ENCODE measurements at regions not wholly inside any gene's neighbourhood (a gene's known extent, or its start where the extent isn't known, plus 50 kb on each side); places are given as distances from the start of the nearest gene placed in this dataset.

DNA sequence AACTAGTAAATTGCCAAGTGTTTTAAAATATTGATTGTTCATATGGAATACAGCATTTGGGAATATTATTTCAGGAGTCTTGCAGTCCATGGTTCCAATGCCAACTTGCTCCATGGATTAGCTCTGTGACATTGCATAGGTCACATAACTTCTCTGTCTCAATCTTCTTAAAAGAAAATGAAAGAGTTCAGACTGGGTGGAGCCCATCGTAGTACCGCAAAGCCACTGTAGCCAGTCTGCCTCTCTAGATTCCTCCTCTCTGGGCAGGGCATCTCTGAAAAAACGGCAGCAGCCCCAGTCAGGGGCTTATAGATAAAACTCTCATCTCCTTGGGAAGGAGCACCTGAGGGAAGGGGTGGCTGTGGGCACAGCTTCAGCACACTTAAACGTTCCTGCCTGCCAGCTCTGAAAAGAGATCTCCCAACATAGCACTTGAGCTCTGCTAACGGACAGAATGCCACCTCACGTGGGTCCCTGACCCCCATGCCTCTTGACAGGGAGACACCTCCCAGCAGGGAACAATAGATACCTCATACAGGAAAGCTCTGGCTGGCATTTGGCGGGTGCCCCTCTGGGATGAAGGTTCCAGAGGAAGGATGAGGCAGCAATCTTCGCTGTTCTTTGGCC is 168.8 kb upstream of the CNTN4 start:
- no peak overlapping the region for H3K4me3 ChIP-seq
- no peak for TF ChIP-seq CTCF (IDR thresholded peaks at IDR 0.05)
- intact Hi-C loops (cut with DNase I, micrococcal nuclease) = no loop called here
- no peaks in the 10 kb centered on the region for H3K4me1 ChIP-seq (ENCODE audit: low read depth)
- ATAC-seq (no peak), DNase-seq (no peak)
- H3K9me3 ChIP-seq = peaks cover 3% of the 10 kb centered on the region
- no peaks in the 10 kb centered on the region for H3K36me3 ChIP-seq (ENCODE audit: low read depth)

- intact Hi-C loops (cut with DNase I, micrococcal nuclease) = no loop called here
Measured at GRCh38 chr3:1938975-1939374, 159.7 kb upstream of the CNTN4 start.

DNA sequence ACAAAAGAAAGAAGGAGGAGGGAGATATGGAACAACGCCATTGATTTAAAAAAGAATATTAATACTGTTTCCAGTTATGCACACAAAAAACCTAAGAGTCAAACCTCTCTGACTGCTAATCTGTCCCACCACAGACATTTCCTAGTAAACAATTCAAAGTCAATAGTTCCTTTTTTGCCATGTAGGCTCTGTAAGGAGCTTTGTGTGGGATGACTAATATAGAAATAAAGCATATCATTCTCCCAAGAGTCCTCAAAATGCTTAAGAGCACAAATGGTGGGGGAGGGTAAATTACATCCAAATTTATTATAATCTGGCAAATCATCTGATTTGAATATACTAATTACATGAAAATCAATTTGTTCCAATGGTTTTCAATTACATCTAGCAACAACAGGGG is 155.9 kb upstream of the CNTN4 start:
- Histone ChIP-seq H3K36me3 (ENCODE audit: low read depth) (no peaks in the 10 kb centered on the region), H3K4me1 (ENCODE audit: low read depth) (no peaks in the 10 kb centered on the region), H3K4me3 (no peak overlapping the region), H3K9me3 (no peaks in the 10 kb centered on the region)
- no peak for TF ChIP-seq CTCF (IDR thresholded peaks at IDR 0.05)
- intact Hi-C loops (cut with DNase I, micrococcal nuclease) = no loop called here
- DNase-seq (no peak), ATAC-seq (no peak)

More at GRCh38 chr3:1938975-1939374, 159.7 kb upstream of the CNTN4 start:
- no peak for DNase-seq
- H3K4me1 ChIP-seq (ENCODE audit: low read depth) = no peaks in the 10 kb centered on the region
- H3K4me3 ChIP-seq = no peak overlapping the region
- no peak for ATAC-seq
- TF ChIP-seq CTCF (IDR thresholded peaks at IDR 0.05) = no peak
- H3K9me3 ChIP-seq = no peaks in the 10 kb centered on the region
- H3K36me3 ChIP-seq (ENCODE audit: low read depth) = no peaks in the 10 kb centered on the region

DNA sequence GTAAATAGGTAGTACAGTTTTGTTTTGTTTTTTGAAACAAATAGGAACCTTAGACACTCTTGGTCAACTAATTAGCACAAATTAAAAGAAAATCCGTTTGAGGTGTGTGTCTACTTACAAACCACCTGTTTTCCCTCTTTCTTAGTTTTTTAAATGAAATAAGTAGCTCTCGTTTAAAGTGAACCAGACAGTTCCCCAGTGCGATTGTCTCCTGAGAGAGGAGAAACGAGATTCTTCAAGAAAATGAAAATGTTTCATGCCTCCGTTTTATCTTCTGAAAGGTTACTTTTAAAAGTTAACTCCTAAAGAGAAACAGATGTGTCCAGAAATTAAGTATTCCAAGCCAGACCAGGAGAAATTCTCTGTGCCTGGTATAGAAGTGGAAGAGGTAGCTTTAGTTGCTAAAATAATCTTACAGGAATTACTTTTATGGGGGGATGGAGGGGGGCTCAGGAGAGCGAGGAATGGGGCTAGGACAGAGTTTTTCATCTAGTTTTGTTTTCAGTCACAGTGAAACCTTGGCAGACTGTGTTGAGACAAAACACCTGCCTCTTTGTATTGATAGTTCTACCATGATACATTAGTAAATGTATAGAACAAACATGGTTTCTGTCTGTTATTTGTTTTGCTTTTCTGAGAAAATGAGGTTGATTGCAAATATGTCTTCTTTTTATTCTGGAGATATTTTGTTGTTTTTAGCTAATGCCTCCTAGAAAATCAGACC is 155.1 kb upstream of the CNTN4 start:
- Histone ChIP-seq H3K36me3 (ENCODE audit: low read depth) (no peaks in the 10 kb centered on the region), H3K9me3 (no peaks in the 10 kb centered on the region), H3K4me1 (ENCODE audit: low read depth) (no peaks in the 10 kb centered on the region), H3K4me3 (no peak overlapping the region)
- ATAC-seq (no peak), DNase-seq (no peak)
- no peak for TF ChIP-seq CTCF (IDR thresholded peaks at IDR 0.05)
- intact Hi-C loops (cut with DNase I, micrococcal nuclease) = no loop called here

DNA sequence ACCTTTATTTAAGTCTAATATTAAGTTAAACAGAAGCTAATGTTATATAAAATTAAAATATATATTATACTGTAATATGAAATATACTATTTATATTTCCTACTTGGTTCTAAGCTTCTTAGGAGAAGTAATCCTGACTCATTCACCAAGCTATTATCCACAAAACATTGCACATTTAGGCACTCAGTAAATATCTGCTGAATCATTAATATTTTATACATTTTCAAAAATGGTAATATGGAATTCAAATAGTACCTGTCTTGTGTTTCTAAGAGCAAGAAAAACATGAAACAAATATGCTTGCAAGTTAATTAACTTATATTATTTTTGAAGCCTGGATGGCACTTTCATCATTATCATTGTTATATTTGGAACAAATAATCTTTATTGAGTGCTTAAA is 153.0 kb upstream of the CNTN4 start:
- no peaks in the 10 kb centered on the region for H3K4me1 ChIP-seq (ENCODE audit: low read depth)
- H3K4me3 ChIP-seq = no peak overlapping the region
- no peak for TF ChIP-seq CTCF (IDR thresholded peaks at IDR 0.05)
- no peaks in the 10 kb centered on the region for H3K36me3 ChIP-seq (ENCODE audit: low read depth)
- ATAC-seq = no peak
- intact Hi-C loops (cut with DNase I, micrococcal nuclease) = no loop called here
- DNase-seq = no peak
- no peaks in the 10 kb centered on the region for H3K9me3 ChIP-seq

Data from mucosa of descending colon (tissue), 3 donors.